Caki2 (cell line): ENCODE measurements at regions not wholly inside any gene's neighbourhood (a gene's known extent, or its start where the extent isn't known, plus 50 kb on each side); places are given as distances from the start of the nearest gene placed in this dataset.

Experiments
- DNase-seq: peaks from one replicate; pipeline ENCODE4 v3.0.0-alpha.2; 2015; ENCODE audit warnings: low read depth
- in situ Hi-C: cut with HindIII; loops from 2 replicates; pipeline ENCODE4 v1.10.0; 2016; ENCODE audit warnings: low sequenced_read_pairs, low pct_unique_long_range_greater_than_20kb, mixed read lengths

DNA sequence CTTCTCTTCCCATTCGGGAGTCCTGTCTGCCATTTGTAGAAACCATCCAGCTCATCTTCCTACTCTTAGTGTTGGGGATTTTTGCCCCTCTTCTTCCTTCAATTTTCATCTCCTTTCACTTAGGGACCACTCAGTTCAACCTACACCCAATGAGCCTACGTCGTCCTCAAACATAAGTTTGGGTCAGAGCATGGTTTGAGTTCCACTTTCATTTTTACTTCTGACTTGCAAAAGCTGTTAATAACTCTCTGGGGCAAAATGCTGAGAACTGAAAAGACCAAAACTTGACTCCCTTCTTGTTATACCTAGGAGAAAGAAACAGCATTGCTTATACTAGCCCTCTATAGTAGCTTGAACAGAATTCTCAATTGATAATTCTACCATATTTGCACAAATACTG is 381.5 kb upstream of the MPDZ start:
- in situ Hi-C loops = no loop called here
- no peak for DNase-seq

DNA sequence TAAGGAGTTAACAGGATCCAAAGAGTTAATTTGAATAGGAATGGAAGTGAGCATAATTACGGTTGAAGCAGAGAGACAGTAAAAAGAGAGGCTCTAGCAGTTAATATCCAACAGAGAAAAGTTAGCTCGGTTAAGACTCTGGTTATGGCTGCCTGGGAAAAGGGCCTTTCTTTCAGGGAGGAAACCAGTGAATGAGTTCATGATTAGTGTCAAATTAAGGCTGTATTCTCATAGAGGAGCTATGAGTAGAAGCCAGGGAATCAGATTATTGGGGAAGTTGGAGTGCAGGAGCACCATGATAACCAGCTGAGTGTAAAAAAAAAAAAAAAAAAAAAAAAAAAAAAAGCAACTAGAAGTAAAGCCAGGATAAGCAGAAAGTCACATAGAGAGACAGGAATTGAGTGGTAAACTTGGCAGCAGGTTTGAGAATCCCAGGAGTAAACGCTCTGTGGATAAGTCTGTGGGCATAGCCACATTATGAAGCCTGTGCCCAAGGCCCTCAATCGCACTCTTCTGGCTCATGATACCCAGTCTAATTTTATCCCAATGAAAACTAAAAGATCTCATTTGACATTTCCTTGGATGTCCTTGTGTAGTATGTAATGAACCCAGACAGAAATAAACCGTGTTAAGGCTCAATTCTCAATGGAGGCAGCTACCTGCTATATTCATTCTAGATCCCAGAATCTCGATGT is 372.6 kb upstream of the MPDZ start:
- in situ Hi-C loops = no loop called here
- DNase-seq = no peak

DNA sequence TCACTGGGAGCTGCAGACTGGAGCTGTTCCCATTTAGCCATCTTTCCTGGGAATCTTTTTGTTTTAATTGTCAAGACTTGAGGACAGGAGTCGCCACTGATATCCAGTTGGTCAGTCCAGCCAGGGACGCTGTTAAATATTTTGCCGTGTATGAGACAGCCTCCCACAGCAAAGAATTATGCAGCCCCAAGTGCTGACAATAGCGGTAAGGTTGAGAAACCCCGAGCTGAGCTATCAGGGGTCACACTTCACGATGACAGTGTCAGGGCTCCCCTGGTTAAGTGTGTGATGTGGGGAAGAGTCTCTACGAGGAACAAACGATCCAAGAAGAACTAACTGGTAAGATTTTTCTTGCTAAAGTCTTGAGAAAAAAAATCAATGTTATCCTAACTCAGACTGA is 372.0 kb upstream of the MPDZ start:
- DNase-seq = no peak
- in situ Hi-C loops = no loop called here

DNA sequence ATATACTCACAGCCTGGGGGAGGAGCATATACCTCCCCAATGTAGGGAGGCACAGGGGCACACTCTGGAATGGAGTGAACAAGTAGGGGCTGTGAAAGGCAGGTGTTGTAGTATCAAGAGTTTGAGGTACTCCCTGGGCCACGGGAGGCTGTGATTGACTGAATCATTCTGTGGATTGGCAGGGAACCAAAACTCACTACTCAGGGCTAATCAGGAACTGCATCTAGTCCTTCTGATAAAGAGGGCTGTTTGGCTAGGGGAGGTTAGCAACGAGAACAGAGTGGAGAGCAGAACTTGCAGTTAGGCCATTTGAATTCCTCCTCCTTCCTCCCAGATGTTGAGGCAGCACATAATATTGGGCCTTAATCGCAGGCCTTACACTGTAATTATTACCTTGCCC is 369.2 kb upstream of the MPDZ start:
- DNase-seq = no peak
- in situ Hi-C loops = no loop called here

DNA sequence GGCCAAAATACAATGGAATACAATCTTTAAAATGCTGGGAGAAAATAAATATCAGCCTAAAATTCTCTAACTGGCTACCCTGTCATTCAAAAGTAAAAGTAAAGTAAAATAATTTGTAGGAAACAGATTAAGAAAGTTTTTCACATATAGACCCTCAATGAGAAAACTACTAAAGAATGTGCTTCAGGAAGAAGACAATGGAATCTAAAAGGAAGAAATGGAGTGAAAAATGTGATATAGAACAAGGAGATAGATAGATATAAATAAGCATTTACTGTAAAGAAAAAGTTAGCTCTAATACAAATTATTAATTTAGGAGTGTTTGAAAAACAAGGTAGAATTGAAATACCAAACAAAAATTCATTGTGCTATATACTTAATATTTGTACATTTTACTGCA is 368.6 kb upstream of the MPDZ start:
- in situ Hi-C loops = no loop called here

DNA sequence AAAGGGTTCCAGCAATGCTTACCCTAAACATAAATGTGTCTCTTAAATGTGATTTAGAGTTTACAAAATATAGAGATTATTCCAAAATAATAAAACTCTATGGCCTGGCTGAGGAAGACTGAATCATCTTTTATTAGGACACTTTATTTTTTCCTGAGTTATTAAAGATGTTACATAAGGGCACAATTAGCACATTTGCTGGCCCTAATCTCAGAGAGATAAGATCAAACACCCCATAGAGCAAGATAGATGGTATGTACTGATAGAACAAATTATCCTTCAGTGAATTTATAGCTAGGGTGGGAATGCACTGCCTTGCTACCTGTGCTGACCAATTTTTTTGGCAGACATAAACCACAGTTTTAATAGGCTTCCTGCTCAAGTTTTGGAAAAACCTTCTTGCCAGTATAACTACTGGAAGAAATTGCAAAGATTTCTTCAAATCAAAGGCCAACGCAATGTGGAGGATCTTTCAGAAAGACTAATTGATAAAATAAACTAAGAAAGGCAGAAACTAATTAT is 367.1 kb upstream of the MPDZ start:
- in situ Hi-C loops = no loop called here
- DNase-seq = no peak

More for the DNA sequence above, 368.6 kb upstream of the MPDZ start:
- no peak for DNase-seq

DNA sequence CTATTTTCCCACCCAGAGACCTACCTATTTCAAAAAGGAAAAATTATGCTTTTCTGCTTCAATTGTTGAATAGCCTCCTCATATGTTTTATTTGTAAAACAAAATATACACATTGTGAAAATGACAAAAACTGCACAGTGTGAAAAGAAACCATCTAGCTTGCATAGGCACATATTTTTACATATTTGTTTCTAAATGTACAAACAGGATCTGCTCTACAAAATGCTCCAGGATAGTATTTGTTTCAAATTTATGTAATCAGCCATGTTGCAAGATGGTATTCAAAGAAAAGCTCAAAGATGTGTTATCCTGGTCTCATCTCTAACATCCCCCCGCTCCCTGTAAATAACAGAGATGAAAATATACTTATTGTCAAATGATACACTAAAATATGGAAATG is 366.1 kb upstream of the MPDZ start:
- in situ Hi-C loops = no loop called here
- no peak for DNase-seq

DNA sequence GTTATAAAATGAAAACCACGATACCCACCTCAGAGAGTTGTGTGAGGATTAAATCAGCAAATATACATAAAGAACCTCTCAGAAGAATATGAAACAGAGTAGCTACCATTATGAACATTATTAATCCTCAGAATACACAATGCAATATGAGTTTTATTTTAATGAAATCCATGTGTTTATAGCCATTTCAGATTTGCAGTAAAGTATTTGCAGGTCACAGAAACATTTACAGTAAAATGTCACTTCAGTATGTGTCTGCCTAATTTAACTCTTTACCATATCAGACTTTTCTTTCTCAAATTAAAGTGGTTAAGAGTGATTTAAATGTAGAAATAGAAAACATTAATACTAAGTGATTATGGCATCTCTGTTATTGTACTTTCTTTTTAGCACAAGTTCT is 365.2 kb upstream of the MPDZ start:
- no peak for DNase-seq
- in situ Hi-C loops = no loop called here

DNA sequence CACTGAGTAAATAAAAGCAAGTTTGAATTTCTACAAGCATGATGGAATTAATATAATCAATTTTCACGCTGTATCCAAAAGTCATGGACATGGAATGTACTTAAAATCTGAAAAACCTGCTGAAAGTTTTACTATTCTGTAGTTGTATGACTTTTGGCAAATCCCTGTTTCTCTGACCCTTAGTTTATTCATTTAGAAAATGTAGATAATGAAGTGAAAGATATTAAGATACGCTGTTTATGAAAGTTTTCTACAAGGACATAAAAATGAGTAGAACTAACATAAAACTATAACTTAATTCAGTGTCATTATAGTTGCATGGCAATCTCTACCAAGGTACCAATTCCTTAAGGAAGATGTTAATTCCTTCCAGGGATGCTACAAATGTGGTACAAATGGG is 363.2 kb upstream of the MPDZ start:
- no peak for DNase-seq
- in situ Hi-C loops = no loop called here

DNA sequence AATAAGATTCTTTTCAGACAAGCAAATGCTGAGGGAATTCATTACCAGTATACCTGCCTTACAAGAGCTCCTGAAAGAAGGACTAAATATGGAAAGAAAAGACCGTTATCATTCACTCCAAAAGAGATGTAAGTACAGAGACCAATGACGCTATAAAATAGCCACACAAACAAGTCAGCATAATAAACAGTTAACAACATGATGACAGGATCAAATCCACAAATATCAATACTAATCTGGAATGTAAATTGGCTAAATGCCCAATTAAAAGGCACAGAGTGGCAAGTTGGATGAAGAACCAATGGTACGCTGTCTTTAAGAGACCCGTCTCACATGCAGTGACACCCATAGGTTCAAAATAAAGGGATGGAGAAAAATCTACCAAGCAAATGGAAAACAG is 349.6 kb upstream of the MPDZ start:
- DNase-seq = no peak
- in situ Hi-C loops = no loop called here

DNA sequence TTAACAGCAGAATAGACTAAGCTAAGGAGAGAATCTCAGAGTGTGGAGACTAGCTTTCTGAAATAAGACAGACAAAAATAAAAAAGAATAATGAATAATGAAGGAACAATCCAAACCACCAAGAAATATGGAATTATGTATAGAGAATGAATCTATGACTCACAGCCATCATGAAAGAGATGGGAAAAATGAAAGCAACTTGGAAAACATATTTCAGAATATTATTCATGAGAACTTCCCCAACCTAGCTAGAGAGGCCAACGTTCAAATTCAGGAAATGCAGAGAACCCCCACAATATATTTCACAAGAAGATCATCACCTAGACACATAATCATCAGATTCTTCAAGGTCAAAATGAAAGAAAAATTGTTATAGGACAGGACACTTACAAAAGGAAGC is 349.0 kb upstream of the MPDZ start:
- in situ Hi-C loops = no loop called here

DNA sequence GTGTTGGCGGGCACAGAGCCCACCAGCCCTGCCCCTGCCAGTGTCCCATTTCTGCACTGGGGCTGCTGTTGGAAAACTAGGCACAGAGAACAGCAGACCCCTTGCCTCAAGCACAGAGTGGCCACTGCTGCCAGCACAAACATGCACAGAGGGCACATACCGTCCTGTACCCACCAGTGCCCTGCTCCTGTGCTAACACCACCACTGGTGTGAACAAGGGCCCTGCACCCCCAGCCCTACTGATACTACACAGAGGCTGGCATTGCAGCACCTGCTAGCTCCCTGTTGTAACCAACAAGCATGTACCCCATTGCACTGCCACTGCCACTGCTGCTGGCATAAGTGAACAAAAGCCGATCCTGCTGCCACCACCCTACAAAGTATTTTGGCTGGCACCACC is 348.0 kb upstream of the MPDZ start:
- in situ Hi-C loops = no loop called here
- DNase-seq = no peak

More for the DNA sequence above, 349.0 kb upstream of the MPDZ start:
- DNase-seq = no peak

DNA sequence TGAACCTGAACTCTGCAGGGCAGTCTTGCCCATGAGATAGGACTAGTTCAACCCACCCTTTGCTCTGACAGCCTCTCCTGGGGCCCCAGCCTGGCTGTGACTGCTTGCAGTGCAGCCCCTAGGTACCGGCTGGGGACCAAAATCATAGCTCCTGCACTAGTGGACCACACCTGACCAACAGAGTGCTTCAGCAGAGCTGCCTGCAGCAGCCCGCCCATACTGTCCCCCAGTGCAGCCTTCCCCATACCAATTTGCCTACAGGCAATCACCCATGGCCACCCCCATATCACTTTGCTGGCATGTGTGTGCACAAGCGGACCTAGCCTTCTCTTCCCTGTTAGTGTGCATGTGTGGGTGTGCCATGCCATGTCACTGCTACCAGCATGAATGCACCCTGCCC is 347.6 kb upstream of the MPDZ start:
- DNase-seq = no peak
- in situ Hi-C loops = no loop called here

DNA sequence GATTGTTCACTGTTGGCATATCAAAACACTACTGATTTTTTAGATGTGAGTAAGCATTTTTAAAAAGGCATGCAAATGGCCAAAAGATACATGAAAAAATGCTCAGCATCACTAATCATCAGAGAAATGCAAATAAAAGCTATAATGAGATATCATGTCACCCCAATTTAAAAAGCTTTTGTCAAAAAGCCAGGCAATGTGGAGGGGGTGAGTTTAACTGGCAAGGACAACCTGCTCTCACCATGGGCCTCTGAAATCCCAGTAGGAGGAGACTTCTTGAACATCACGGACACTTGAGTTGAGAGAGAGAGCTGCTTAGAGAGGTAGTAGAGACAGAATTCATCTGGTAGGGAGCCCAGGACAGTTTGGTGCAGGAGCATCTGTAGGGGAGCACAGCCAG is 347.1 kb upstream of the MPDZ start:
- DNase-seq = no peak
- in situ Hi-C loops = no loop called here

DNA sequence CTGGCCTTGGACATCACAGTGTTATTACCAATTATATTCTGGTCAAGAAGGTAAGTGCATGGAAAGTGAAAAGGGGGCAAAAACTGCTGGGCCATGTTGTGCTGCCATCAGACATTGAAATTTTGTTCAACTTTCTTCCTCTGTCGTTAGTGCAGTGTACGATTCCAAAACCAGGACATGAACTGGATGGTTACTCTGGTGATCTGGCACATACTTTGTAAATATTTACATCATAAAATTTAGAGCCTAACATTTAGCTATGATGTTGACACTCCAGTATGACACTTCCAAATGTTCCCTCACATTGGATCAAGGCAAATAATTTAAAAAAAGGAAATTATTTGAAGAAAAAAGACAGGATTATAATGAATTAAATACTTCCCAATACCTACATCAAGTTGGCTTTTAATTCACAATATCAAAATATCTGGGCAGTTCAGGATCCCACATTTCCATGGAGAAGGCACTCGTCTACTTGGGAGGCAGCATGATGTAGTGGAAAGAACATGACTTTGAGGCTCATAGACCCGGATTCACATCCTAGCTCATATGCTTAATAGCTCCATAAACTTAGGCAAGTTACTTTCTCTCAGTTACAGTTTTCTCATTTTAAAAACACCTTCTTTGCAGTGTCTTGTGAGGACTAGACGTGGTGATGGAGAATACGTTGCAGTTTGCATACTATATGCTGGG is 342.5 kb upstream of the MPDZ start:
- in situ Hi-C loops = no loop called here
- no peak for DNase-seq

DNA sequence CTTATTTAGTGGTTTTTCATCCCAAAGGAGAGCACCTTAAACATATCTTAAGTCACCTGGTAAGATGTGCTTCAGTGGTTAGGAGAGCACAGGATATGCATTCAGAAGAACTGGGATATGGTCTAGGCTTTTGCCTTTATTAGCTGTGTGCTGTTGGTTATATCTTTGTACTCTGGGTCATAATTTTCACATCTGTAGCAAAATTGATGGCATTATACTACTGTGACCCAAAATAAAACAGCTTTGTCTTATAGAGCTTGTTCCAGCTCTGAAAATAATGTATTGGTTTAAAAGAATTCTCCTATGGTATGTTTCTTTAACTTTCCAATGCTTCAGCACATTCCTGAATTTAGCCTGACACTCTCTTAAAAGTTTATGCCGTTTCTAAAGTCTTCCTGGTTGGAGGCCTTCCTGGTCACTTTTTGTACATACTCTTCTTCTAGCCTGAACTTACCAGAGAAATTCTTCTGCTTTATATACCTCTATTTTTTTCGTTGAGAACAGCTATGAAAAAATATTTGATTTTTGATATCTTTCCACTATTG is 337.1 kb upstream of the MPDZ start:
- no peak for DNase-seq
- in situ Hi-C loops = no loop called here

DNA sequence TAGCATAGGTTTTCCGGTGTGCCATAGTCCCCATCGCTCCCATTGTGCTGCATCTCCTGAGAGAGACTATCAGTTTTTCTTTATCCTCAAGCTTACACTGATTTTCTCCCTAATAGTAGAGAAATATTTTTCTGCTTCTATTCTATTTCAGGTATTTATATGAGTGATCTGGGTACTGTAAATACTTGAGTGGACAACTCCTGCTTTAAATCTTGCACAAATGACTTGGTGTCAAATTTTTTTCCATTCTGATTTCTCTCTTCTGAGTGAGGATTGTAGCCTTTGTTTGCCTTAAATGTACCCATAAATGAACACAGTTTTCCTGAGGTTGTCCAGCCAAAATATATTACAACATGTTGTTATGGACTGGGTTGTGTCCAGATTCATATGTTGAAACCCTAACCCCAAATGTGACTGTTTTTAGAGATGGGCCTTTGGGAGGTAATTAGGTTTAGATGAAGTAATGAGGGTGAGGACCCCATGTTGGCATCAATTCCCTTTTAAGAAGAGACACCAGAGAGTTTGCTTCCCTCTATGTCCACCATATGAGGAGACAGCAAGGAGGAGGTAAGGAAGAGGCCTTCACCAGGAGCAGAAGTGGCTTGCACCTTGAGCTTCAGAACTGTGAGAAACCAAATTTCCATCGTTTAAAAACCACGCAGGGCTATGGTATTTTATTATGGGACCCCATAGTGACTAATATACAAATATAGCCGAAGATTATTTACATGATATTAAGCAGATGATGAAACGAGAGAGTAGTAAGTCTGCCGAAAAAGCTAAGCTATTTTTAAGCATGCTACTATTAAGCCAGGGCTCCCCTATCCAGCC is 336.4 kb upstream of the MPDZ start:
- DNase-seq = no peak
- in situ Hi-C loops = no loop called here

DNA sequence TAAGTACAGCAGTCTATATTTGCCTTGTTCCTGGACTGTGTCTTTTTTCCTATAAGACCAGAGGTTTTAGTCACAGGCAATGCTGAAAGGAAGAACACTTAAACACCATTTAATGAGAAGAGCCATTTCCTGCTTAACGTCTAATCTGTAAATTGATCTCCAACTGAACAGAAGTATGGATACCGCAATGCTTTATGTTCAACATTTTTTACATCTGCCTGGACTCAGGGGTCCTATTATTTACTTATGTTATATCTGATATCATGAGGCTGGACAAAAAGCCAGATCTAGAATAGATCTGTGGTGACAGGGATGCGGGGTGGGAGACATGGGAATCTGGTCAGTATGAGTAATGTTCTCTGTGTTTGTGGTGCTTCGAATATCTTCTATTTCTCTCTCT is 334.6 kb upstream of the MPDZ start:
- in situ Hi-C loops = no loop called here
- DNase-seq = no peak

DNA sequence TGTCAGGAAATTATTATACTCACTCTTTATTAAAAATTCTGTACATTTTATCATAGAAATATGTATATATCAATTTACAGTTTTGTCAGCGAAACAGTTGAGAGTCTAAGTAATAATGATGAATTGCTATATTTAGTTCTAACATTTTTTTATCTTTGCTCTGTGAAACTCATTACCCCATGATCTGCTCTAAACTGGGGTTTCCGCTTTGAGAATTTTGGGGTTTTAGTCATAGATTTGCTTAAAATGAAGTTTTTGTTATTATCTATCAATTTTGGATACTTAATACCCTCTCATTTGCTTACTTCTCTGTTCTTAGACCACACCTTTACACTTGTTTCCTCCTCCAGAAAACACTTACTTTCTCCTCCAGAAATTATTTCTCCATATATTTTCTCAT is 333.8 kb upstream of the MPDZ start:
- DNase-seq = no peak
- in situ Hi-C loops = no loop called here
